Fibroblast of the aortic adventitia (primary cell): ENCODE measurements at regions not wholly inside any gene's neighbourhood (a gene's known extent, or its start where the extent isn't known, plus 50 kb on each side); places are given as distances from the start of the nearest gene placed in this dataset.

ENCODE experiments used
- DNase-seq: peaks from one replicate; pipeline ENCODE4 v3.0.0-alpha.2; 2010; ENCODE audit warnings: low read depth
- H3K4me3 ChIP-seq: 2 replicates; pipeline ENCODE4 v1.5.1; 2011; ENCODE audit warnings: low read depth, mild to moderate bottlenecking, control low read depth, low read length, moderate library complexity
- TF ChIP-seq, protein P1 (sequence below): IDR thresholded peaks from 2 replicates; pipeline ENCODE4 v1.5.1; 2011; ENCODE audit warnings: mild to moderate bottlenecking, low read length, control low read depth, inconsistent platforms; ENCODE audit not compliant: insufficient read depth

DNA sequence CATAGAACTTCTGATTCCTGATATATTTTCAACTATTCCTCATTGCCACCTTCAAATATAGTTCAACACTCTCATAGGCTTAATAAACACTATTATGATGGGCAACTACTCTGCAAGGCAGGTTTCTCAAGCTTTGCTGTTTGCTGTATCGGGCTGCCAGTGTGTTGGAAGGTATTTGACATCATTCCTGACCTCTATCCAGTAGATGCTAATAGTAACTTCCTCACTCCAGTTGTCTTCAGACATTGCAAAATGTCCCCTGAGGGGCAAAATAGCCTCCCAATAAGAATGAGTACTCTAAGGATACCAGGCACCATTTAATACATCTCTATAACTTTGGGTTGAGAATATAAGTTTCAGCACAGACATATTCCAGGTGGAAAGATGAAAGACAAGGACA, 147.5 kb upstream of the PFN2 start:
- TF ChIP-seq, protein P1, sequence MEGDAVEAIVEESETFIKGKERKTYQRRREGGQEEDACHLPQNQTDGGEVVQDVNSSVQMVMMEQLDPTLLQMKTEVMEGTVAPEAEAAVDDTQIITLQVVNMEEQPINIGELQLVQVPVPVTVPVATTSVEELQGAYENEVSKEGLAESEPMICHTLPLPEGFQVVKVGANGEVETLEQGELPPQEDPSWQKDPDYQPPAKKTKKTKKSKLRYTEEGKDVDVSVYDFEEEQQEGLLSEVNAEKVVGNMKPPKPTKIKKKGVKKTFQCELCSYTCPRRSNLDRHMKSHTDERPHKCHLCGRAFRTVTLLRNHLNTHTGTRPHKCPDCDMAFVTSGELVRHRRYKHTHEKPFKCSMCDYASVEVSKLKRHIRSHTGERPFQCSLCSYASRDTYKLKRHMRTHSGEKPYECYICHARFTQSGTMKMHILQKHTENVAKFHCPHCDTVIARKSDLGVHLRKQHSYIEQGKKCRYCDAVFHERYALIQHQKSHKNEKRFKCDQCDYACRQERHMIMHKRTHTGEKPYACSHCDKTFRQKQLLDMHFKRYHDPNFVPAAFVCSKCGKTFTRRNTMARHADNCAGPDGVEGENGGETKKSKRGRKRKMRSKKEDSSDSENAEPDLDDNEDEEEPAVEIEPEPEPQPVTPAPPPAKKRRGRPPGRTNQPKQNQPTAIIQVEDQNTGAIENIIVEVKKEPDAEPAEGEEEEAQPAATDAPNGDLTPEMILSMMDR: no peak
- DNase-seq: no peak
- H3K4me3 ChIP-seq: no peak overlapping the region

DNA sequence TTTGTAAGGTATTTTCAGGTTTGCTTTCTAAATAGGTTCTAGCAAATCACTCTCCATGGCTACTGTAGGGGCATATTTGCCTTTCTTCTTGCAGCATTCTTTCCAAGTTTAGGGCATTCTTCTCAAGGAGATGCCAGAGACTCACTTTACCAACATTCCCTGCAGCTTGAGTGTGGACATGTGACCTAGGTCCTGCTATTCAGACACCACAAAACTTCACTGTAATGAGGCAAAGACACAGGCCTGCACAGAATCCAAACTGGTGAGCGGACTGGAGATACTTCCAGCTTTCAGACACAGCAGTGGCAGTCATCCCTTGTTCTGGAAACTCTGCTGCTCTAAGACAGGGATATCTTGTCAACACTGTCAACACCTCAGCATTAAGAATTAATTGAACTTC, 146.4 kb upstream of the PFN2 start:
- H3K4me3 ChIP-seq: no peak overlapping the region
- DNase-seq: no peak
- TF ChIP-seq, protein P1: no peak

DNA sequence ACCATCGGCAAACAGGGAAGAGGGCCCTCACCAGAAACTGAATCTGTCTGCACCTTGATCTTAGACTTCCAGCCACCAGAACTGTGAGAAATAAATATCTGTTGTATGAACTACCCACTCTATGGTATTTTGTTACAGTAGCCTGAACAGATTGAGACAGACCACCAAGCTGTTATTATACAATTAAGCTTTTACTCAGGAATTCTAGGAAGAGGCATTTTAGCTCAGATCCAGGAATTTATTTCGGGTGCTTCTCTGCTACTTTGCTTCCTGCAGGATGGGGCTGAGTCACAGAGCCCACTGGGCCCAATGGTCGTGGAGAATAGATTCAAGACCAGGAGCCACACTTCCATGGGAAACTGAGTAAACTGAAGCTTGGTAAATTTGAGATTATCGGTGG, 145.5 kb upstream of the PFN2 start:
- no peak for DNase-seq
- H3K4me3 ChIP-seq: no peak overlapping the region
- TF ChIP-seq, protein P1: no peak

DNA sequence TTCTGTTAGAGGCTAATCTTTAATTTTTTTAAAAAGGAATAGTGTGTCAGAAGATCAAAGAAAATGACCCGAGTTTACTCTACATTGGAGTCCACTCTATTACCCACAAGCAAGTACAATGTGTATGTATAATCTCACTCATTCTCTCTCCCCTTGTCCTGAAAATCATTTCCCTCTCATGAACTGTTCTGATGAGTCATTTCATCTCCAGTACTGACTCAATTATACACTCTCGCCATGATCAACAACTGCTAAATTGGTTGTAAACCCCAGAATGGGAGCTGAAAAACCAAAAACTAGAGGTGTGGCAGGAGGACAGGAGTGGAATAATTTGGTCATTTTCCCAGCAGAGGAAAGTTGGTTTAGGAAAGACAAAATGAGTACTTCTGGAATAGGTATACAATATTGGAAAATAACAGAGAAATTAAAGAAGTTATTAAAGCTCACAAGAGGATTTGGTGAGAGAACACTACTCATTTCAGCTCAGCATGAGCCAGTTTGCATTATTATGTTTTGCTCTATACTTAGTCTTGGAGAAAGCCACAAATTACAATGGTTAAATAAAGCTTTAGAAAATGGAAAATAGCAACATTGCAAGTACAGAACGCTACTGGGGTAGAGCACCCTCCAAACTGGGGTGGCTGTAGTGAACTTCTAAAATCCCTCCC, 144.3 kb upstream of the PFN2 start:
- peak; percentile 43 for DNase-seq
- TF ChIP-seq, protein P1: no peak
- no peak overlapping the region for H3K4me3 ChIP-seq

DNA sequence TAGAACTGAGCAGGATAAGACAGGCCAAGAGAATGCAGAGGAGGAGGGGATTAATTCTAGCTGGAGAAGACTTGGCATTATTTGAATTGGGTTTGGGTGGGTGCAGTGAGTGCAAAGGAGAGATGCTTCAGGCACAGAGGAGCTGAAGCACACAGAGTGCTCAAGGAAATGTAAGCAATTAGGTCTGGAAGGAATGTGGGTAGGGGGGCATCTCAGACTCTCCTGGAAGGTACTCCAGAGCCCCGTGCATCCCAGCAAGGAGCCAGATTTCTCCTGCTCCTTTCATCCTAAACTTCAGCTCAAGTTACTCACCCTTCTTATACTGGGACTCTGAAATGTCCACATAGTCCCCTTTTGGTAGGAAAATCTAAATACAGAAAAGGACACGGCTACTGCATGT, 143.6 kb upstream of the PFN2 start:
- no peak overlapping the region for H3K4me3 ChIP-seq
- TF ChIP-seq, protein P1: no peak
- no peak for DNase-seq

DNA sequence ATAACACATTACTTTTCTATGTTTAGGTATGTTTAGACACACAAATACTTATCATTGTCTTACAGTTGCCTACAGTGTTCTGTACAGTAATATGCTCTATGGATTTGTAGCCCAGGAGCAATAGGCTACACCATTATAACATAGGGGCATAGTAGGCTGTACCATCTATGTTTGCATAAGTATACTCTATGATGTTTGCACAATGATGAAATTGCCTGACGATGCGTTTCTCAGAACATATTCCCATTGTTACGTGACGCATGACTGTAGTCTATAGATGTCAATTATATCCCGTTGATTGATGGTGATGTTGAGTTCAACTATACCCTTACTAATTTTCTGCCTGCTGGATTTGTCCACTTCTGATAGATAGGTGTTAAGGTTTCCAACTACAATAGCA, 139.4 kb upstream of the PFN2 start:
- no peak overlapping the region for H3K4me3 ChIP-seq
- DNase-seq: no peak
- TF ChIP-seq, protein P1: no peak
